SJCRH30 (cell line): ENCODE measurements at regions not wholly inside any gene's neighbourhood (a gene's known extent, or its start where the extent isn't known, plus 50 kb on each side); places are given as distances from the start of the nearest gene placed in this dataset.
"Not testable (repeated sequence)": the region's sequence is repeated elsewhere in the genome, so short reads cannot be mapped to it uniquely, and the experiment has no call there.

Experiments used
- DNase-seq, 2 experiments: peaks; one replicate each; pipeline ENCODE4 v3.0.0-alpha.2; 2015 to 2020
- H3K27ac ChIP-seq: fragments of 250-450 bp; sonication (Bioruptor Pico); 2 replicates; pipeline ENCODE4 v1.5.1; 2020; ENCODE audit warnings: mild to moderate bottlenecking, moderate library complexity
- H3K27me3 ChIP-seq: fragments of 250-450 bp; sonication (Bioruptor Pico); 2 replicates; pipeline ENCODE4 v1.5.1; 2020; ENCODE audit warnings: mild to moderate bottlenecking, moderate library complexity
- H3K36me3 ChIP-seq: fragments of 250-450 bp; sonication (Bioruptor Pico); 2 replicates; pipeline ENCODE4 v1.5.1; 2020; ENCODE audit warnings: mild to moderate bottlenecking, moderate library complexity
- H3K4me1 ChIP-seq: fragments of 250-450 bp; sonication (Bioruptor Pico); 2 replicates; pipeline ENCODE4 v1.5.1; 2020; ENCODE audit warnings: mild to moderate bottlenecking, moderate library complexity
- H3K4me3 ChIP-seq: fragments of 250-450 bp; sonication (Bioruptor Pico); 2 replicates; pipeline ENCODE4 v1.5.1; 2020; ENCODE audit warnings: mild to moderate bottlenecking, moderate library complexity
- H3K9me3 ChIP-seq: fragments of 250-450 bp; sonication (Bioruptor Pico); replicated peaks from 2 replicates; pipeline ENCODE4 v1.5.1; 2020; ENCODE audit warnings: mild to moderate bottlenecking, moderate library complexity

- DNase-seq: no peak
- no peaks in the 10 kb centered on the region for H3K27me3 ChIP-seq
- no peaks in the 10 kb centered on the region for H3K4me1 ChIP-seq
- H3K36me3 ChIP-seq: no peaks in the 10 kb centered on the region
- no peak overlapping the region for H3K27ac ChIP-seq
- H3K4me3 ChIP-seq: no peak overlapping the region
- H3K9me3 ChIP-seq: no peaks in the 10 kb centered on the region
Measured at GRCh38 chr10:81733542-81733941, 141.5 kb upstream of the NRG3 start.

- DNase-seq: not testable (repeated sequence)
Measured at GRCh38 chr10:81735167-81735566, 139.8 kb upstream of the NRG3 start.

GRCh38 chr10:81759111-81759510 is 115.9 kb upstream of the NRG3 start:
- Histone ChIP-seq H3K27ac (no peak overlapping the region), H3K36me3 (no peaks in the 10 kb centered on the region), H3K4me1 (no peaks in the 10 kb centered on the region), H3K9me3 (no peaks in the 10 kb centered on the region), H3K4me3 (no peak overlapping the region), H3K27me3 (no peaks in the 10 kb centered on the region)
- DNase-seq: no peak

More at GRCh38 chr10:81735167-81735566, 139.8 kb upstream of the NRG3 start:
- not testable (repeated sequence) for H3K27me3 ChIP-seq, H3K36me3 ChIP-seq, H3K4me1 ChIP-seq, H3K27ac ChIP-seq, H3K9me3 ChIP-seq, H3K4me3 ChIP-seq

- no peak for DNase-seq
- Histone ChIP-seq H3K9me3 (no peaks in the 10 kb centered on the region), H3K36me3 (no peaks in the 10 kb centered on the region), H3K27ac (no peak overlapping the region), H3K4me1 (no peaks in the 10 kb centered on the region), H3K27me3 (no peaks in the 10 kb centered on the region), H3K4me3 (no peak overlapping the region)
Measured at GRCh38 chr10:81784111-81784597, 90.8 kb upstream of the NRG3 start.

- Histone ChIP-seq H3K9me3 (no peaks in the 10 kb centered on the region), H3K36me3 (no peaks in the 10 kb centered on the region), H3K27me3 (no peaks in the 10 kb centered on the region), H3K27ac (no peak overlapping the region), H3K4me3 (no peak overlapping the region), H3K4me1 (no peaks in the 10 kb centered on the region)
- no peak for DNase-seq
Measured at GRCh38 chr10:81792729-81793128, 82.3 kb upstream of the NRG3 start.

GRCh38 chr10:81806842-81807241 is 68.2 kb upstream of the NRG3 start:
- Histone ChIP-seq H3K27ac (no peak overlapping the region), H3K4me3 (no peak overlapping the region), H3K27me3 (no peaks in the 10 kb centered on the region)

GRCh38 chr10:81814842-81815241 is 60.2 kb upstream of the NRG3 start:
- no peak overlapping the region for H3K27ac ChIP-seq
- no peak overlapping the region for H3K4me3 ChIP-seq
- no peaks in the 10 kb centered on the region for H3K36me3 ChIP-seq
- H3K27me3 ChIP-seq: no peaks in the 10 kb centered on the region
- no peak for DNase-seq
- no peaks in the 10 kb centered on the region for H3K4me1 ChIP-seq
- H3K9me3 ChIP-seq: no peaks in the 10 kb centered on the region

More at GRCh38 chr10:81806842-81807241, 68.2 kb upstream of the NRG3 start:
- Histone ChIP-seq H3K4me1 (no peaks in the 10 kb centered on the region), H3K36me3 (no peaks in the 10 kb centered on the region), H3K9me3 (no peaks in the 10 kb centered on the region)
- no peak for DNase-seq

GRCh38 chr10:81817596-81818170 is 57.3 kb upstream of the NRG3 start:
- no peaks in the 10 kb centered on the region for H3K9me3 ChIP-seq

GRCh38 chr10:81820418-81820817 is 54.6 kb upstream of the NRG3 start:
- Histone ChIP-seq H3K36me3 (no peaks in the 10 kb centered on the region), H3K4me3 (no peak overlapping the region), H3K27ac (no peak overlapping the region), H3K9me3 (no peaks in the 10 kb centered on the region), H3K27me3 (no peaks in the 10 kb centered on the region), H3K4me1 (no peaks in the 10 kb centered on the region)
- peak in 1 of 2 experiments; percentile 6 for DNase-seq

More at GRCh38 chr10:81817596-81818170, 57.3 kb upstream of the NRG3 start:
- DNase-seq: no peak
- Histone ChIP-seq H3K27ac (no peak overlapping the region), H3K4me3 (no peak overlapping the region), H3K27me3 (no peaks in the 10 kb centered on the region), H3K4me1 (no peaks in the 10 kb centered on the region), H3K36me3 (no peaks in the 10 kb centered on the region)
